NCI-H2171 treated with DMSO at 0.1 percent for 48 hours (cell line): ENCODE measurements at regions not wholly inside any gene's neighbourhood (a gene's known extent, or its start where the extent isn't known, plus 50 kb on each side); places are given as distances from the start of the nearest gene placed in this dataset.

Experiments
- DNase-seq: peaks from one replicate; lab custom pipeline; 2025; lab: John Stamatoyannopoulos, UW

- DNase-seq: no peak
Observed at GRCh38 chr4:54915276-54915675, 210.1 kb downstream of the KDR start.

- no peak for DNase-seq
Observed at GRCh38 chr4:54914781-54915180, 210.6 kb downstream of the KDR start.

- DNase-seq: peak; percentile 66
Observed at GRCh38 chr4:54913751-54914526, 211.5 kb downstream of the KDR start.

- DNase-seq: no peak
Observed at GRCh38 chr4:54912155-54912554, 213.2 kb downstream of the KDR start.

- DNase-seq: no peak
Observed at GRCh38 chr4:54909961-54910360, 215.4 kb downstream of the KDR start.

GRCh38 chr4:54908763-54909162 is 216.6 kb downstream of the KDR start:
- no peak for DNase-seq

GRCh38 chr4:54904953-54905352 is 220.4 kb downstream of the KDR start:
- no peak for DNase-seq

- no peak for DNase-seq
Observed at GRCh38 chr4:54902976-54903375, 222.4 kb downstream of the KDR start.

GRCh38 chr4:54902271-54902670 is 223.1 kb downstream of the KDR start:
- DNase-seq: no peak

- DNase-seq: no peak
Observed at GRCh38 chr4:54901202-54901601, 224.2 kb downstream of the KDR start.

GRCh38 chr4:54898656-54899340 is 226.6 kb downstream of the KDR start:
- no peak for DNase-seq

GRCh38 chr4:54898056-54898562 is 227.3 kb downstream of the KDR start:
- no peak for DNase-seq

GRCh38 chr4:54897590-54897989 is 227.8 kb downstream of the KDR start:
- no peak for DNase-seq

GRCh38 chr4:54882616-54883015 is 224.9 kb downstream of the KIT start:
- DNase-seq: no peak

GRCh38 chr4:54879576-54879975 is 221.8 kb downstream of the KIT start:
- no peak for DNase-seq

- no peak for DNase-seq
Observed at GRCh38 chr4:54877006-54877405, 219.2 kb downstream of the KIT start.

- no peak for DNase-seq
Observed at GRCh38 chr4:54872261-54872660, 214.5 kb downstream of the KIT start.

- DNase-seq: no peak
Observed at GRCh38 chr4:54863571-54864255, 206.0 kb downstream of the KIT start.

GRCh38 chr4:54861201-54861600 is 203.4 kb downstream of the KIT start:
- DNase-seq: no peak

- no peak for DNase-seq
Observed at GRCh38 chr4:54855191-54855854, 197.6 kb downstream of the KIT start.

- DNase-seq: no peak
Observed at GRCh38 chr4:54852602-54853001, 194.8 kb downstream of the KIT start.

- DNase-seq: no peak
Observed at GRCh38 chr4:54852054-54852453, 194.3 kb downstream of the KIT start.
